GM12878 (cell line): ENCODE measurements at regions not wholly inside any gene's neighbourhood (a gene's known extent, or its start where the extent isn't known, plus 50 kb on each side); places are given as distances from the start of the nearest gene placed in this dataset.

Experiments used
- CREM ChIP-seq: IDR thresholded peaks from 2 replicates; pipeline ENCODE4 v1.6.1; 2014; ENCODE audit warnings: antibody characterized with exemption, low read depth
- FOXK2 ChIP-seq: fragments of 450-650 bp; IDR thresholded peaks from 2 replicates; pipeline ENCODE4 v1.6.1; 2017; ENCODE audit warnings: mild to moderate bottlenecking, moderate library complexity
- KDM1A ChIP-seq: fragments of 200-600 bp; sonication (generic); IDR thresholded peaks from 2 replicates; pipeline ENCODE4 v1.6.1; 2016; ENCODE audit warnings: borderline replicate concordance
- SPI1 ChIP-seq: IDR thresholded peaks from 2 replicates; pipeline ENCODE4 v1.6.1; 2011; ENCODE audit warnings: low read depth, mild to moderate bottlenecking, low read length, moderate library complexity, borderline replicate concordance; ENCODE audit not compliant: insufficient read depth
- TCF3 ChIP-seq: IDR thresholded peaks from 2 replicates; pipeline ENCODE4 v1.6.1; 2012; ENCODE audit warnings: low read depth, mild to moderate bottlenecking, low read length, borderline replicate concordance; ENCODE audit not compliant: insufficient read depth
- TF ChIP-seq, protein P1 (sequence below), 3 experiments: IDR thresholded peaks in 2 of 3; conservative IDR thresholded peaks in 1 of 3; 2 replicates each; pipeline ENCODE4 v1.5.1; 2011; ENCODE audit warnings: low read depth in 3 of 3, low read length in 3 of 3, mild to moderate bottlenecking in 3 of 3, control low read depth in 2 of 3, moderate library complexity in 2 of 3, inconsistent platforms in 1 of 3, mixed read lengths in 1 of 3; ENCODE audit not compliant: control insufficient read depth in 2 of 3, insufficient read depth in 1 of 3; ENCODE audit errors: extremely low read depth in 1 of 3

GRCh38 chr6:166007349-166008263 lies 160.0 kb downstream of the TBXT start:
- TF ChIP-seq SPI1 (no peak), CREM (no peak), KDM1A (no peak), TCF3 (no peak), FOXK2 (no peak)
- TF ChIP-seq, protein P1, sequence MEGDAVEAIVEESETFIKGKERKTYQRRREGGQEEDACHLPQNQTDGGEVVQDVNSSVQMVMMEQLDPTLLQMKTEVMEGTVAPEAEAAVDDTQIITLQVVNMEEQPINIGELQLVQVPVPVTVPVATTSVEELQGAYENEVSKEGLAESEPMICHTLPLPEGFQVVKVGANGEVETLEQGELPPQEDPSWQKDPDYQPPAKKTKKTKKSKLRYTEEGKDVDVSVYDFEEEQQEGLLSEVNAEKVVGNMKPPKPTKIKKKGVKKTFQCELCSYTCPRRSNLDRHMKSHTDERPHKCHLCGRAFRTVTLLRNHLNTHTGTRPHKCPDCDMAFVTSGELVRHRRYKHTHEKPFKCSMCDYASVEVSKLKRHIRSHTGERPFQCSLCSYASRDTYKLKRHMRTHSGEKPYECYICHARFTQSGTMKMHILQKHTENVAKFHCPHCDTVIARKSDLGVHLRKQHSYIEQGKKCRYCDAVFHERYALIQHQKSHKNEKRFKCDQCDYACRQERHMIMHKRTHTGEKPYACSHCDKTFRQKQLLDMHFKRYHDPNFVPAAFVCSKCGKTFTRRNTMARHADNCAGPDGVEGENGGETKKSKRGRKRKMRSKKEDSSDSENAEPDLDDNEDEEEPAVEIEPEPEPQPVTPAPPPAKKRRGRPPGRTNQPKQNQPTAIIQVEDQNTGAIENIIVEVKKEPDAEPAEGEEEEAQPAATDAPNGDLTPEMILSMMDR (IDR thresholded peaks at IDR 0.05 in 2 of 3, conservative IDR thresholded peaks at IDR 0.05 in 1 of 3; ENCODE audit: control insufficient read depth in 2 of 3, extremely low read depth in 1 of 3, insufficient read depth in 1 of 3, low read depth in 3 of 3, low read length in 3 of 3) = no peak
